Stimulated activated CD4-positive, alpha-beta T cell treated with anti-CD3 and anti-CD28 coated beads, Interleukin-1b, Interleukin-23, amount 100 ng/mL, for 1 hour (primary cell): ENCODE measurements at regions not wholly inside any gene's neighbourhood (a gene's known extent, or its start where the extent isn't known, plus 50 kb on each side); places are given as distances from the start of the nearest gene placed in this dataset.
"Not testable (repeated sequence)": the region's sequence is repeated elsewhere in the genome, so short reads cannot be mapped to it uniquely, and the experiment has no call there.

ENCODE experiments used
- DNase-seq, 2 donors: peaks; one replicate each; pipeline ENCODE4 v3.0.0-alpha.2; 2020; ENCODE audit warnings: low read depth in 2 of 2

DNA sequence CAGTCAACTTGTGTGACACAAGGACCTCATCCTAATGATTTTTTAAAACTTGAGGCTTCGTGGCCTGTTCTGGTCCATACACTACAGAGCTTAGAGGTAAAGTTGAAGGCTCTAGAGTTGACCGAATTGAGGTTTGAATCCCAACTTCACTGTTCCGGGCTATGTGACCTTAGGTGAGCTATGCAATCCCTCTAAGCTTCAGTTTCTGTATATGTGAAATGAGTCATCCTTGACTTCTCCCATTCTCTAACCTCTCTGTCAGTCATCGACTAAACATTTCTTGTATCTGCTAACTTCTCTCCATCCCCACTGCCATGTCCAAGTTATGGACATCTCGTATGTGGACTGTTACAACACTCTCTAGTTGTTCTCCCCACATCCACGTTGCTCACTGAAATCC is 178.2 kb upstream of the TMEM45B start:
- no peak for DNase-seq

GRCh38 chr11:129637983-129638776 is 177.5 kb upstream of the TMEM45B start:
- no peak for DNase-seq

DNA sequence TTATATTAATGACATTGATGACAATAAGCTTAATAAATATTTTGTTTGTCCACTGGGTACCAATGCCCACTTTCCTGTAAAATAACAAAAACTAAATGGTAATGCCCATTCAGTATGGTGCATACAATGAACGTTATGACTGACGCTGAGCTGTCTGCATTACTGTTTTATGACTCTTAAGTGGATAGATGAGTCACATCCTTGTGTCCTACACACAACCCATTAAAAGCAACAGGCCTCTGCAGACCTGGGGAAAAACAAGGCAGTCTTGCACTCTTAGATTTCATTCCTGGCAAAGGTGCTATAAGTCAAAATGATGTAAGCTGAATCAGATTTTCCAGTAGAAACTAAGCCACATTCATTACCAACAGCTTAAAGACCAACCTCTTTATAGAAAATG is 176.3 kb upstream of the TMEM45B start:
- no peak for DNase-seq

- no peak for DNase-seq
Measured at GRCh38 chr11:129640671-129641070, 175.0 kb upstream of the TMEM45B start.

DNA sequence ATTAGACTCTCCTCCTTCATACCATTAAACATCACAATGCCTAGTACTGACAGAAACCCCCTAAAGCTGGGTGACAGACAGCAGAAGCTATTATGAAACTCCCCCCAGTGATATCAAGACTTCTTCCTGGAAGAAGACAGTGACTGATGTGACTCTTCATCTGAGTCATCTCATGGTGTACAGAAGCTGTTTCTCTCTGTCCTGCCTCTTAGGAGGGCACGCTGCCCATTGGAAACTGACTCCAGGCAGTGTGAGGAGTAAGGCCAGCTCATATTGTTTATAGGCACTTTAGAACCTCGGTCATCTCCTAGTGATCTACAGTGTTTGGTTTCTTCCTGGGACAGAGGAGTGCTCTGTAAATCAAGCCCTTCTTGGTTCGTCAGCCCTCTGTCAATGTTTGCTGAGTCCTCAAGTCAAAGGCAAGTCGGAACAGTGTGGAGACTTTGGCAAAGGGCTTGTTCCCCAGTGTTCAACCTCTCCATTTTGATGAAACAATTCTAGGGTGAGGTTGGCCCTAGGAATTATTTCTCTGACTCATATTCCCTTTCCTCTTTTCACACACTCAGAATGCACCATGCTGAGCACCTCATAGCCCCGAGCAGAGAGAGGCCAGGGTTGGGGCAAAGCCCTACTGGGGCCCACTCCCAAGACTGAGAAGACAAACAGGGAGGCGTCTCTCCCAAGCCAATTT is 172.5 kb upstream of the TMEM45B start:
- DNase-seq: no peak

- no peak for DNase-seq
Measured at GRCh38 chr11:129644326-129644725, 171.3 kb upstream of the TMEM45B start.

GRCh38 chr11:129645943-129646342 is 169.7 kb upstream of the TMEM45B start:
- DNase-seq: no peak

- not testable (repeated sequence) for DNase-seq
Measured at GRCh38 chr11:129650044-129650443, 165.6 kb upstream of the TMEM45B start.

DNA sequence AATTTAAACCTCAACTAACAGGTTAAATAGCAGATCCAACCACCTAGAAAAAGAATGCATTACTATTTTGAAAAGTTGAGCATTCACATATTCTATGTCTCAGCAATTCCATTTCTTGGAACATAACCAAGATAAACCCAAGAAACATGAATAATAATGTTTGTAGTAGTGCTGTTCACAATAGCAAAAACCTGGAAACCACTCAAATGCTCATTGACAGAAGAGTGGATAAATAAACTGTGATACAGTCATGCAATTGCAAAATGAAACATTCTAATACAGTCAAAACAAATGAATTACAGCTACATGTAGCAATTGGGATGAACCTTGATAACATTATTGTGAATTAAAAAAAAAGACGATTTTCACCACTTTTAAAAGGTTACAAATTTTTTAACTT is 162.8 kb upstream of the TMEM45B start:
- DNase-seq: no peak

DNA sequence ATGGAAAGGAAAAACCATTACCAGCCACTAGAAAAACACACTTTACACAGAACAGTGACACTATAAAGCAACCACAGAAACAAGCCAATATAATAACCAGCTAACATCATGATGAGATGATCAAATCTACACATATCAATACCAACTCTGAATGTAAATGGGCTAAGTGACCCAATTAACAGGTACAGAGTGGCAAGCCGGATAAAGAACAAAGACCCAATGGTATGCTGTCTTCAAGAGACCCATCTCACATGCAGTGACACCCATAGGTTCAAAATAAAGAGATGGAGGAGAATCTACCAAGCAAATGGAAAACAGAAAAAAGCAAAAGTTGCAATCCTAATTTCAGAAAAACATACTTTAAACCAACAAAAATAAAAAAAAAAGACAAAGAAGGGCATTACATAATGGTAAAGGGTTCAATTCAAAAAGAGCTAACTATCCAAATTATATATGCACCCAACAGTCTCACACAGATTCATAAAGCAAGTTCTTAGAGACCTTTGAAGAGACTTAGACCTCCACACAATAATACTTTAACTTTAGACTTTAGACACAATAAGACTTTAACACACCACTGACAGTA is 160.3 kb upstream of the TMEM45B start:
- no peak for DNase-seq

- DNase-seq: no peak
Measured at GRCh38 chr11:129657866-129658525, 157.7 kb upstream of the TMEM45B start.

DNA sequence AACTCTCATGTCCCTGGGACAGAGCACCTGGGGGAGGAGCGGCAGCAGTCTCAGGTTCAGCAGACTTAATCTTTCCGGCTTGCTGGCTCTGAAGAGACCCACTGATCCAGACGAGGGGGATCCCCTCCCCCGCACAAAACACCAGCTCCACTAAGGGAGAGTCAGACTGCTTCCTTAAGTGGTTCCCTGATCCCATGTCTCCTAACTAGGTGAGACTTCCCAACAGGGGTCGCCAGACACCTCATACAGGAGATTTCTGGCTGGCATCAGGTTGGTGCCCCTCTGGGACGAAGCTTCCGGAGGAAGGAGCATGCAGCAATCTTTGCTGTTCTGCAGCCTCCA is 157.2 kb upstream of the TMEM45B start:
- DNase-seq: no peak

DNA sequence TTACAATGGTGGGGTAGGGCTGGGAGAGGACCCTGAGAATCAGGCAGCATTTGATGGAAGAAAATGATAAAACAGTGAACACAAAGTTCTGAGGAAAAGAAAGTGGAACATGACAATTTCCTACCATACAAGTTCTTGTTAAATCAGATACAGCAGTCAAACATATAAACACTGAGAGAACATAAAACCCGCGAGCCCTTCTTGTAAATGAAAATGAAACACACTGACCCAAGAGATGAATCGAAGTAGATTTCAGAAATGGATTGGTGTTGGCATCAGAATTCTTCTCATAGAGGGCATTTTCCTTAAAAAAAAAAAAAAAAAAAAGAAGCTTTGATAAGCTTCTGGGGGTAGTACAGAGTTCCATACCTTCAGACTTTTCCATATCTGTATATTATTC is 134.7 kb upstream of the TMEM45B start:
- DNase-seq: no peak

DNA sequence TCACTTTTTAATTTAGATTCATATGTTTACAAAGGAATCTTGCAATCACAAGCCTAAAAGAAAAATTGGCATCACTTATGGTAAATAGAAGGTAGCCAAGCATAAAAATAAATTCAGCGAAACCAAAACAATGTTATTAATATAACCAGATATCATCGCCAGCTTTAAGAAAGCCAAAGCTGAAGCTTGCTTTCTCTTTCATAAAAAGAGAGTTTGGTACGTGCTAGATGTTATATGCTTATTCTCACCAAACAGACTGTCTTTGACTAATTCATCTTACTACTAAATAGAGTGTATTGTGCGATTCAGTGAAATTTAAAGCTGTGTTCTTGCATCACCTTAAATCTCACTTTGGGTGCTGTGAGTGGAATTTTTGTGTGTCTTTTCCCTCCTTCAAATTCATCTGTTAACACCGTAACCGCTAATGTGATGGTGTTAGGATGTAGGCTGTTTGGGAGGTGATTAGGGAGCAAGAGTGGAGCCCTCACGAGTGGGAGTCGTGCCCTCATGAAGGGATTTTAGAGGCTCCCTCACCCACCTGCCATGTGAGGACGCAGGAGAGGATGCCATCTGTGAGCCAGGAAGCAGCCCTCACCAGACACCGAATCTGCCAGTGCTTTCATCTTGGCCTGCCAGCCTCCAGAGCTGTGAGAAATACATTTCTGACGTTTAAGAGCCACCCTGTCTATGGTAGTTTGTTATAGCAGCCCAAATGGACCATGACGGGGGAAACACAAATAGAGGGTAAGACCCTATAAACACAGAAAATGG is 134.1 kb upstream of the TMEM45B start:
- DNase-seq: no peak

GRCh38 chr11:129686269-129686668 is 129.4 kb upstream of the TMEM45B start:
- no peak for DNase-seq

DNA sequence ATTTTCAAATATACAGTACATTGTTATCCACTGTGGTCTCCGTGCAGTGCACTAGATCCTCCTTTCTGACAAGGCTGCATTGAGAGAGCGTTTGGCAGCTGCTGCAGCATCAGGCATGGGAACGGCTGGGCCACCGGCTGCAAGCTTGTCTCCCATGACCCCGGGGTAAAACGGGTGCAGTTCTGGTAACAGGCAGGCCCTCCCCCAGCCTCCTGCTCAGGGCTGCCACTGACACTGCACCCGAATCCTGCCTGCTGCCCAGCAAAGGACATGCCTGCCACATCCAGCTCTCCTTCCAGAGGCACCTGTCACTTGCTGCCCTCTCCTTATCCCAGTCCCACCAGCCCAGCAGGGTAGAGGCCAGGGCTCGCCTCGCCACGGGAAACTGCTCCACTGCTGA is 124.5 kb upstream of the TMEM45B start:
- DNase-seq: no peak

DNA sequence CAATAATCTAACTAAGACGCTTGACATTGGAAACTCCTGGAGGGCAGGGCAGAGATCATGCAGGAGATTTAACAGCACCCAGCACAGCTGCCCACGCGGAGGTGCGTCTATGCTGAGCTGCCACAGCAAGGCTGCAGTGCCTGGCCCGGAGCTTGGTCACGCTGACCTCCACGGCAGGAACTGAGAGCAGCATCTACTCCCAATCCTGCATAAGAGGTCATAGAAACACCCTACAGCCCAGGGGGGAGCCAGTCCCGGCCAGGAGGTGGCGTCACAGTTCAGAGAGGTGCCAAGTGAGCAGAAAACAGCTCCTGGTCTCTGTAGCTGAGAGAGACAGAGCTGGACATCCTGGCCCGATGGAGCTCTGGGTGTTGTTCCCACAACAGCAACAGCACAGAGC is 121.1 kb upstream of the TMEM45B start:
- DNase-seq: no peak

- no peak for DNase-seq
Measured at GRCh38 chr11:129694966-129695365, 120.7 kb upstream of the TMEM45B start.

DNA sequence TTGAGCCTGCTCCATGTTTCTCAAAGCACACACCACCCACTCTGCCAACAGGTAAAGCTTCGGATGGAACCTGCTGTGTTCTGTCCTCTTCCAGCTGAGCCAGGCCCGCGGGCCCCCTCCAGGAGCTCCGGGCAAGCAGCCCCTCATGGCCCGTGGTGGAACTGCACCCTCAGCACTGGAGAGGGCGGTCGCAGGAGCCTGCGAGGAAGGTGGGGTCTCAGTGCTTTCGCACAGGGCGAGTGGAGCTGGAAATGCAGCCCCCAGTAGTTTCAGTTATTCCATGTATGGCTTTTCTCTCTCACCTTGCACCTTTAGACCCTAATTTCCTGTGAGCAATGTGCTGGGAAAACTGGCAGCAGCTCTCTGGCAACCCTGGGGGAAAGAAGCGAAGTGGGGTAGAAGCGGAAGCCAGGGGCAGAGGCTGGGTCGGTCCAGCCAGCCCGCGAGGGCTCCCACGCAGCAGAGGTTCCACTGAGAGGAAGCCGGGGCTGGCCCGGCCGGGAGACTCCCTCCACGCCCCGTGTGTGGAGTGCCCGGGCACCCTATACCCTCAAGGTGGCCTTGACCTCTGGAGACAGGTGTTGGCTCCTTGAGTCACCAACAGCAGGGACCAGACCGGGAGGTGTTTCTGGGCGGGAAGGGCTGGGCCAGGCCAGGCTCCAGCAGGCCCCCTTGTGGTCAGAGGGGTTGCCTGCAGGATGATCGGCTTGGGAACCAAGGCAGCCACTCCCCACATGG is 119.9 kb upstream of the TMEM45B start:
- peak; percentile 12 to 49 for DNase-seq

DNA sequence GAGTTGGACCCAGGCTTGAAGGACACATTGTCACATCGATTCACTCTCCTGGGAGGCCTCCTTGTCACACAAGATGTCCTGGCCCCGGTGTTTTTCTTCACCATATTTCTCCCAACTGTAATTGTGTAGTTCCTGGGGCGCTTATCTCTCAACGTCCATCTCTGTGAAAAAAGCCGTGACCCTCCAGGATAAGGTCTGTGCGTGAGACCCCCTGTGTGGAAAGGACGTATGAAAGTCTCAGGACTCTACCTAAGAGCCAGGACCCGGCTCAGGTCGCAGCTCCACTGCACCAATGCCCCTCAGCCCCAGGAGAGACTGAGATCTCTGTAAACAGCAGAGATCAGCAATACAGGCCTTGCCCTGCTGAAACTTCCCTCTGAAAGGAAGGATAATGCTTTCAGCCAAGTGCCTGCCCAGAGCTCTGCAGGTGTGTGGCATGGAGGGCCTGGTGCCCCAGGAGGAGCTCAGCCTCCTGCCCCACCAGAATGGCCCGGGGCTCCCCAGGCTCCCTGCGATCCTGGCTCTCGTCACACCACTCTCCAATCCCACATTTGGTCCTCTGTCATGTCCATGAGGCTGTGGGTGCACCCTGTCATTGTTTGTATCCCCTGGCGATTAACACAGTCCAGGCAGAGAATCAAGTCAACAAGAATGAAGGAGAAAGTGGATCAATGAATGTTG is 119.2 kb upstream of the TMEM45B start:
- no peak for DNase-seq

DNA sequence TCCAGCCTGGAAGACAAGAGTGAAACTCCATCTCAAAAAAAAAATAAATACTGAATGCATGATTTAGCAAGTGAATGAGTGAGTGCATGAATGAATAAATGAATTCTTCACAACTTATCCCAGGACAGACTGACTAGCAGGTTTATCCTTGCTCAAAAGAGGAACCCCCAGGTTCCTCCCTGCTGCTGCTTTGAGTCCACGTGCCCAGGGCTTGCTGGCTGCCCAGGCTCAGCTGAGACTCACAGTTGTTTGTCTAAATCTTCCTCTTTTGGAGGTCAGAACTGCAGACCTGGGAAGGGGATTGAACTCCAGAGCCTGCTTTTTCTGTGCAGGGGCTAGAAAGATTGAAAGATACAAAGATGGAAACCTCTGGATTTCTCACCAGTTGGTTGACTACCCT is 117.4 kb upstream of the TMEM45B start:
- DNase-seq: no peak
